A549 (cell line): ENCODE measurements at regions not wholly inside any gene's neighbourhood (a gene's known extent, or its start where the extent isn't known, plus 50 kb on each side); places are given as distances from the start of the nearest gene placed in this dataset.

Source experiments
- ATAC-seq, 2 experiments: fragments of 200-7000 bp in 1 of 2; fragments of >200 bp in 1 of 2; cut with Nextera tagmentation in 1 of 2; cut with Tn5 transposase in 1 of 2; 3 replicates each; pipeline versions ENCODE4 v1.8.0 to v1.9.1; 2018 to 2020; ENCODE audit warnings: mild to moderate bottlenecking in 1 of 2, moderate library complexity in 1 of 2
- CTCF ChIA-PET: fragments of 300-600 bp; sonication (Branson Sonifier 250); formaldehyde crosslinking; extraction: SDS; loops from one replicate; lab custom pipeline; 2021; ENCODE audit warnings: antibody characterized with exemption, inconsistent platforms; lab: Yijun Ruan, JAX
- POLR2A ChIA-PET: fragments of 350-600 bp; formaldehyde crosslinking; extraction: SDS; loops from one replicate; lab custom pipeline; 2021; ENCODE audit warnings: antibody characterized with exemption, inconsistent platforms; lab: Yijun Ruan, JAX
- DNase-seq, 2 experiments: peaks; one replicate each; pipeline versions ENCODE4 v3.0.0 to v3.0.0-alpha.2; 2011 to 2016; ENCODE audit warnings: low read depth in 1 of 2, low spot score in 1 of 2
- FAIRE-seq: peaks from 2 replicates; lab custom pipeline; 2011; peaks lifted over from hg19 to GRCh38; lab: Jason Lieb, UNC
- H3K27ac ChIP-seq, 2 experiments: fragments of >200 bp; sonication (Bioruptor Twin); formaldehyde crosslinking; 3 replicates each; pipeline ENCODE4 v1.5.1; 2016 to 2017
- H3K4me1 ChIP-seq: fragments of >200 bp; sonication (Bioruptor Twin); formaldehyde crosslinking; 3 replicates; pipeline ENCODE4 v1.6.1; 2016
- H3K4me2 ChIP-seq: fragments of >200 bp; sonication (Bioruptor Twin); formaldehyde crosslinking; 3 replicates; pipeline ENCODE4 v1.6.1; 2016
- H3K4me3 ChIP-seq: fragments of >200 bp; sonication (Bioruptor Twin); formaldehyde crosslinking; 3 replicates; pipeline ENCODE4 v1.5.1; 2016
- H3K9me3 ChIP-seq: fragments of >200 bp; sonication (Bioruptor Twin); formaldehyde crosslinking; 3 replicates; pipeline ENCODE4 v1.6.1; 2016
- E2F6 ChIP-seq: IDR thresholded peaks from 2 replicates; pipeline ENCODE4 v1.6.1; 2012; ENCODE audit warnings: low read depth, borderline replicate concordance
- HEYL ChIP-seq: fragments of 250-450 bp; sonication (Bioruptor Pico); IDR thresholded peaks from 2 replicates; pipeline ENCODE4 v1.8.0; 2021; ENCODE audit warnings: mild to moderate bottlenecking, moderate library complexity
- JUN ChIP-seq, 2 experiments: fragments of >200 bp; sonication (Bioruptor Twin); formaldehyde crosslinking; IDR thresholded peaks; 2 replicates in 1 of 2; 3 replicates in 1 of 2; pipeline ENCODE4 v1.6.1; 2016 to 2017
- JUNB ChIP-seq: fragments of >200 bp; sonication (Bioruptor Twin); formaldehyde crosslinking; IDR thresholded peaks from 2 replicates; pipeline ENCODE4 v1.6.1; 2016
- KDM1A ChIP-seq: fragments of 200-600 bp; sonication (generic); IDR thresholded peaks from 2 replicates; pipeline ENCODE4 v1.6.1; 2016; ENCODE audit warnings: low read depth, mild to moderate bottlenecking
- MAFK ChIP-seq: fragments of 450-650 bp; IDR thresholded peaks from 2 replicates; pipeline ENCODE4 v1.6.1; 2014; ENCODE audit not compliant: partially characterized antibody
- MAZ ChIP-seq: fragments of 150-350 bp; IDR thresholded peaks from 2 replicates; pipeline ENCODE4 v1.6.1; 2014; ENCODE audit warnings: antibody characterized with exemption, low read depth, low read length, borderline replicate concordance
- MYC ChIP-seq: IDR thresholded peaks from 2 replicates; pipeline ENCODE4 v1.6.1; 2012; ENCODE audit warnings: mild to moderate bottlenecking, inconsistent platforms, low read length, improper control_type of control experiment, borderline replicate concordance
- NR3C1 ChIP-seq: fragments of >200 bp; sonication (Bioruptor Twin); formaldehyde crosslinking; IDR thresholded peaks from 3 replicates; pipeline ENCODE4 v1.6.1; 2017
- PBX3 ChIP-seq: IDR thresholded peaks from 2 replicates; pipeline ENCODE4 v1.6.1; 2012
- PHF8 ChIP-seq: fragments of 200-600 bp; sonication (generic); IDR thresholded peaks from 2 replicates; pipeline ENCODE4 v1.6.1; 2016; ENCODE audit warnings: low read depth, mild to moderate bottlenecking, antibody characterized with exemption, moderate library complexity, borderline replicate concordance
- RARB ChIP-seq: fragments of 250-450 bp; sonication (Bioruptor Pico); IDR thresholded peaks from 2 replicates; pipeline ENCODE4 v1.8.0; 2021; ENCODE audit warnings: mild to moderate bottlenecking, moderate library complexity
- RCOR1 ChIP-seq: fragments of 150-350 bp; IDR thresholded peaks from 2 replicates; pipeline ENCODE4 v1.6.1; 2014; ENCODE audit warnings: antibody characterized with exemption, low read length, low read depth
- REST ChIP-seq: fragments of 200-600 bp; sonication (generic); IDR thresholded peaks from 2 replicates; pipeline ENCODE4 v1.6.1; 2016; ENCODE audit warnings: antibody characterized with exemption, mild to moderate bottlenecking, moderate library complexity
- SMC3 ChIP-seq: fragments of >200 bp; sonication (Bioruptor Twin); formaldehyde crosslinking; IDR thresholded peaks from 3 replicates; pipeline ENCODE4 v1.6.1; 2018; ENCODE audit warnings: inconsistent platforms
- TP53 ChIP-seq: fragments of 250-450 bp; sonication (Bioruptor Pico); IDR thresholded peaks from 2 replicates; pipeline ENCODE4 v1.5.0; 2021; ENCODE audit warnings: mild to moderate bottlenecking, moderate library complexity
- ZSCAN20 ChIP-seq: fragments of 250-450 bp; sonication (Bioruptor Pico); IDR thresholded peaks from 2 replicates; pipeline ENCODE4 v1.8.0; 2022; ENCODE audit warnings: mild to moderate bottlenecking, moderate library complexity
- WGBS: methylation state at CpG from one replicate; pipeline ENCODE4 v1.1.6; 2017; ENCODE audit errors: missing lambda C conversion rate; 5-methylcytosine and 5-hydroxymethylcytosine counted together
- TF ChIP-seq, protein P1 (sequence below): fragments of 150-350 bp; IDR thresholded peaks from 2 replicates; pipeline ENCODE4 v1.6.1; 2014; ENCODE audit warnings: low read depth, mild to moderate bottlenecking, low read length
- TF ChIP-seq, protein P2 (sequence below): fragments of 250-450 bp; sonication (Bioruptor Pico); IDR thresholded peaks from 2 replicates; pipeline ENCODE4 v1.5.0; 2020; ENCODE audit warnings: low read depth, mild to moderate bottlenecking, moderate library complexity

GRCh38 chr10:78547905-78548304 is 514.2 kb downstream of the RPS24 start:
- ATAC-seq, result no peak
- H3K27ac ChIP-seq, result no peak overlapping the region
- H3K9me3 ChIP-seq, result no peaks in the 10 kb centered on the region
- H3K4me1 ChIP-seq, result no peaks in the 10 kb centered on the region
- no peak overlapping the region for H3K4me2 ChIP-seq
- no peak for TF ChIP-seq SMC3
- no peak for TF ChIP-seq NR3C1
- TF ChIP-seq E2F6, result no peak
- no peak for TF ChIP-seq RARB (CRISPR knock-in tag)
- no peak for TF ChIP-seq TP53 (CRISPR knock-in tag)
- TF ChIP-seq RCOR1, result no peak
- no peak for TF ChIP-seq MAFK
- TF ChIP-seq MYC, result no peak
- TF ChIP-seq REST, result no peak
- TF ChIP-seq KDM1A, result no peak
- TF ChIP-seq JUNB, result no peak
- TF ChIP-seq PHF8, result no peak
- H3K4me3 ChIP-seq, result no peak overlapping the region
- DNase-seq, result no peak
- FAIRE-seq, result no peak
- ChIA-PET CTCF (no interaction called here), POLR2A (no interaction called here)

GRCh38 chr10:78548369-78548768 is 514.7 kb downstream of the RPS24 start:
- WGBS, result 65% methylated on average over 3 of the region's 3 CpGs
- ATAC-seq (no peak), FAIRE-seq (no peak), DNase-seq (no peak)
- TF ChIP-seq, protein P1, sequence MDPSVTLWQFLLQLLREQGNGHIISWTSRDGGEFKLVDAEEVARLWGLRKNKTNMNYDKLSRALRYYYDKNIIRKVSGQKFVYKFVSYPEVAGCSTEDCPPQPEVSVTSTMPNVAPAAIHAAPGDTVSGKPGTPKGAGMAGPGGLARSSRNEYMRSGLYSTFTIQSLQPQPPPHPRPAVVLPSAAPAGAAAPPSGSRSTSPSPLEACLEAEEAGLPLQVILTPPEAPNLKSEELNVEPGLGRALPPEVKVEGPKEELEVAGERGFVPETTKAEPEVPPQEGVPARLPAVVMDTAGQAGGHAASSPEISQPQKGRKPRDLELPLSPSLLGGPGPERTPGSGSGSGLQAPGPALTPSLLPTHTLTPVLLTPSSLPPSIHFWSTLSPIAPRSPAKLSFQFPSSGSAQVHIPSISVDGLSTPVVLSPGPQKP, result no peak
- TF ChIP-seq JUN (IDR thresholded peaks at IDR 0.05) (no peak), JUNB (no peak), RARB (CRISPR knock-in tag) (no peak), TP53 (CRISPR knock-in tag) (no peak), PBX3 (no peak), HEYL (no peak), ZSCAN20 (CRISPR knock-in tag) (no peak), MAZ (no peak), MAFK (no peak)
- TF ChIP-seq, protein P2, sequence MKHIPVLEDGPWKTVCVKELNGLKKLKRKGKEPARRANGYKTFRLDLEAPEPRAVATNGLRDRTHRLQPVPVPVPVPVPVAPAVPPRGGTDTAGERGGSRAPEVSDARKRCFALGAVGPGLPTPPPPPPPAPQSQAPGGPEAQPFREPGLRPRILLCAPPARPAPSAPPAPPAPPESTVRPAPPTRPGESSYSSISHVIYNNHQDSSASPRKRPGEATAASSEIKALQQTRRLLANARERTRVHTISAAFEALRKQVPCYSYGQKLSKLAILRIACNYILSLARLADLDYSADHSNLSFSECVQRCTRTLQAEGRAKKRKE (CRISPR knock-in tag), result no peak
- POLR2A ChIA-PET, result no interaction called here
- Histone ChIP-seq H3K4me2 (no peak overlapping the region), H3K9me3 (no peaks in the 10 kb centered on the region), H3K4me1 (no peaks in the 10 kb centered on the region), H3K4me3 (no peak overlapping the region), H3K27ac (no peak overlapping the region)
- CTCF ChIA-PET, result no interaction called here
